Stomach (tissue), 4 donors: ENCODE measurements at regions not wholly inside any gene's neighbourhood (a gene's known extent, or its start where the extent isn't known, plus 50 kb on each side); places are given as distances from the start of the nearest gene placed in this dataset.

ENCODE experiments used
- POLR2A ChIP-seq, 4 donors: fragments of 450-650 bp; IDR thresholded peaks; one replicate each; pipeline ENCODE4 v1.6.1; 2016; ENCODE audit warnings: antibody characterized with exemption in 4 of 4, control low read depth in 2 of 4, mild to moderate bottlenecking in 1 of 4, moderate library complexity in 1 of 4
- POLR2AphosphoS5 ChIP-seq, 3 donors: sonication (generic); formaldehyde crosslinking; IDR thresholded peaks; one replicate each; pipeline ENCODE4 v1.6.1; 2016; ENCODE audit warnings: antibody characterized with exemption in 3 of 3
- TF ChIP-seq, protein P1 (sequence below), 7 experiments: fragments of 450-650 bp in 4 of 7; fragments of 200-600 bp in 3 of 7; sonication (generic) in 3 of 7; IDR thresholded peaks; one replicate each; pipeline ENCODE4 v1.5.1; 2016 to 2019; ENCODE audit warnings: antibody characterized with exemption in 7 of 7, control low read depth in 2 of 7, mild to moderate bottlenecking in 1 of 7

DNA sequence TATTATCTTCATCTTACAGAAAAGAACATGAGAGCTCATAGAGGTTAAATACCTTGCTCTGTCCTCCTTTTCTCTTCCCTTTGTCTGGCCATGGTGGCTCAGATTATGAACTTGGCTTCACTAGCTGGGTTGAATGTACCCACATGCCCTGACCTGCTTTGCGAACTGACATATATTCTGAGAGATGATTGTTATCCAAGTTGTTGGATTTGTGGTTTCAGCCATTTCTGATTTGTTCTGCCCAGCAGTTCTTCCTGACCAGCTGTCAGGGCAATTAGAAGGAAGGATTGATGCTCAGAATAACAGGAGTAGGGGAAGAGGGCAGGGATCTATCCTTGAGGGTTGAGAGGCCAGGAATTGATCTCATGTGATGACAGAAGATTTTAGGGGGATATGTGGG lies 236.8 kb upstream of the FAM98A start:
- TF ChIP-seq POLR2A (IDR thresholded peaks at IDR 0.05): no peak
- TF ChIP-seq, protein P1, sequence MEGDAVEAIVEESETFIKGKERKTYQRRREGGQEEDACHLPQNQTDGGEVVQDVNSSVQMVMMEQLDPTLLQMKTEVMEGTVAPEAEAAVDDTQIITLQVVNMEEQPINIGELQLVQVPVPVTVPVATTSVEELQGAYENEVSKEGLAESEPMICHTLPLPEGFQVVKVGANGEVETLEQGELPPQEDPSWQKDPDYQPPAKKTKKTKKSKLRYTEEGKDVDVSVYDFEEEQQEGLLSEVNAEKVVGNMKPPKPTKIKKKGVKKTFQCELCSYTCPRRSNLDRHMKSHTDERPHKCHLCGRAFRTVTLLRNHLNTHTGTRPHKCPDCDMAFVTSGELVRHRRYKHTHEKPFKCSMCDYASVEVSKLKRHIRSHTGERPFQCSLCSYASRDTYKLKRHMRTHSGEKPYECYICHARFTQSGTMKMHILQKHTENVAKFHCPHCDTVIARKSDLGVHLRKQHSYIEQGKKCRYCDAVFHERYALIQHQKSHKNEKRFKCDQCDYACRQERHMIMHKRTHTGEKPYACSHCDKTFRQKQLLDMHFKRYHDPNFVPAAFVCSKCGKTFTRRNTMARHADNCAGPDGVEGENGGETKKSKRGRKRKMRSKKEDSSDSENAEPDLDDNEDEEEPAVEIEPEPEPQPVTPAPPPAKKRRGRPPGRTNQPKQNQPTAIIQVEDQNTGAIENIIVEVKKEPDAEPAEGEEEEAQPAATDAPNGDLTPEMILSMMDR (IDR thresholded peaks at IDR 0.05): no peak
- no peak for TF ChIP-seq POLR2AphosphoS5 (IDR thresholded peaks at IDR 0.05)
